Fibroblast of pulmonary artery (primary cell): ENCODE measurements at regions not wholly inside any gene's neighbourhood (a gene's known extent, or its start where the extent isn't known, plus 50 kb on each side); places are given as distances from the start of the nearest gene placed in this dataset.
"Not testable (repeated sequence)": the region's sequence is repeated elsewhere in the genome, so short reads cannot be mapped to it uniquely, and the experiment has no call there.

ENCODE experiments used
- DNase-seq: peaks from one replicate; pipeline ENCODE4 v3.0.0-alpha.2; 2010; ENCODE audit warnings: low read depth
- H3K4me3 ChIP-seq: replicated peaks from 2 replicates; pipeline ENCODE4 v1.5.1; 2011; ENCODE audit warnings: low read depth, mild to moderate bottlenecking, control low read depth, low read length, moderate library complexity
- TF ChIP-seq, protein P1 (sequence below): IDR thresholded peaks from 2 replicates; pipeline ENCODE4 v1.5.1; 2011; ENCODE audit warnings: mild to moderate bottlenecking, control low read depth, low read length, inconsistent platforms; ENCODE audit errors: missing control alignments

GRCh38 chr18:22572341-22572740 is 154.6 kb upstream of the CTAGE1 start:
- no peak for DNase-seq
- no peak overlapping the region for H3K4me3 ChIP-seq
- TF ChIP-seq, protein P1, sequence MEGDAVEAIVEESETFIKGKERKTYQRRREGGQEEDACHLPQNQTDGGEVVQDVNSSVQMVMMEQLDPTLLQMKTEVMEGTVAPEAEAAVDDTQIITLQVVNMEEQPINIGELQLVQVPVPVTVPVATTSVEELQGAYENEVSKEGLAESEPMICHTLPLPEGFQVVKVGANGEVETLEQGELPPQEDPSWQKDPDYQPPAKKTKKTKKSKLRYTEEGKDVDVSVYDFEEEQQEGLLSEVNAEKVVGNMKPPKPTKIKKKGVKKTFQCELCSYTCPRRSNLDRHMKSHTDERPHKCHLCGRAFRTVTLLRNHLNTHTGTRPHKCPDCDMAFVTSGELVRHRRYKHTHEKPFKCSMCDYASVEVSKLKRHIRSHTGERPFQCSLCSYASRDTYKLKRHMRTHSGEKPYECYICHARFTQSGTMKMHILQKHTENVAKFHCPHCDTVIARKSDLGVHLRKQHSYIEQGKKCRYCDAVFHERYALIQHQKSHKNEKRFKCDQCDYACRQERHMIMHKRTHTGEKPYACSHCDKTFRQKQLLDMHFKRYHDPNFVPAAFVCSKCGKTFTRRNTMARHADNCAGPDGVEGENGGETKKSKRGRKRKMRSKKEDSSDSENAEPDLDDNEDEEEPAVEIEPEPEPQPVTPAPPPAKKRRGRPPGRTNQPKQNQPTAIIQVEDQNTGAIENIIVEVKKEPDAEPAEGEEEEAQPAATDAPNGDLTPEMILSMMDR = no peak

- no peak for DNase-seq
- H3K4me3 ChIP-seq = no peak overlapping the region
- TF ChIP-seq, protein P1 = no peak
Observed at GRCh38 chr18:22579271-22579670, 161.6 kb upstream of the CTAGE1 start.

DNA sequence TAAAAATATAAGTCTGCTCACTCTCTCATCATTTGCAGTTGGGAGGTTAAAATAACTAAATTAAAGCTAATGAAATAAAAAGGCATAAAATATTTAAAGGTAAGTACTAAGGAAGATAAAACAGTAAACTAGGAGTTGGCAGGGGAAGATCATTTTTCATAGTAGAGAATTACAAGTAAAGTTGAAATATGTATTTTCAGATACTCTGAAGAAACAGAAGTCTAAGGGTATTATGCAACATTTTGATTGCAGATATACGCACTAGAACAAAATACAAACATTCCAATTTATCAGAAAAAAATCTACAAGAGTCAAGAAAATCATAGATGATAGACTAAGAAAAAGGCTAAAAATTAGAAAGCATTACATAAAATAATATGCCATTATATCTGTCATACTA is 167.6 kb upstream of the CTAGE1 start:
- TF ChIP-seq, protein P1 = no peak
- H3K4me3 ChIP-seq = no peak overlapping the region
- no peak for DNase-seq

- DNase-seq = no peak
- TF ChIP-seq, protein P1 = no peak
- H3K4me3 ChIP-seq = no peak overlapping the region
Observed at GRCh38 chr18:22585821-22586220, 168.1 kb upstream of the CTAGE1 start.

DNA sequence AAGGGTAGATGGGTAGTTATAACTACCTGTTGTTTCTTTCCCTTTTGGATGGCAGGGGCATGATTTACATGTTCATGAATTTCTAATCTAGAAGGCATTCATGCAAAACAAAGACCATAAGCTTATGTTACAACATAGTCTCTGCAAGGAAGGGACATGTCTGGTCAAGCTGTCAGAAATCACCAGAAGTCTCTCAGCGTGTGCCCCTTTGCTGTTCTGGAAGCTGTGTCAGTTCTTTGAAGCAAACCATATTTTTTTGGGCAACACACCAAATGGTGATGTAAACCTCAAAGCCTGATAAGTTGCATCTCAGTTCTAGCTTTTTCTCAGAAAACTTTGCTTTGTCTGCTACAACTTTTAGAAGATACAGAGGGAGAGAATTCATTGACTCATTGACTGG is 173.5 kb upstream of the CTAGE1 start:
- TF ChIP-seq, protein P1 = no peak
- peak; percentile 91 for DNase-seq
- no peak overlapping the region for H3K4me3 ChIP-seq

DNA sequence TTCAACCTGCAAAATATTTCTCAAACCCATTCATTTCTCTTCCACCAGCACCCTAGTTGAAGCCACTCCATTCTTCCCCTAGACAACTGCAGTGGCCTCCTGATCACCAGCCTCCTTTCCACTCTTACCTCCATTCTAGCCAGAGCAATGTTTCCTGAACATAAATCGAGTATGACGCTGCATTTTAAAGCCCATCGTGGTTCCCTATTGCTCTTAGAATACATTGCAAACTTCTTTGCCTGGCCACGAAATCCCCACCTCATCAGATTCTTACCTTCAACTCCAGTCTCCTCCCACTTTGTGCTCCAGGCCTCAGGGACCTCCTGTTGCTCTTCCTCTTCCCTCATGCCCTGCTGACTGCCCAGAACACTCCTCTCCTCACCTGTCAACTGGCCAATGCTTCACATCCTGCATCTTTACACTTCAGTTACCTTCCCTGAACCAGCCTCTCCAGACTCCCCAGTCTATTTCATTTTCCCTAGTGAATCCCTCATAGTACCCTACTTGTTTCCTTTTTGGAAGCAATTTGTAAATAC is 176.5 kb upstream of the CTAGE1 start:
- TF ChIP-seq, protein P1 = no peak
- DNase-seq = no peak
- no peak overlapping the region for H3K4me3 ChIP-seq

GRCh38 chr18:22601481-22601880 is 183.8 kb upstream of the CTAGE1 start:
- no peak for DNase-seq
- TF ChIP-seq, protein P1 = no peak
- no peak overlapping the region for H3K4me3 ChIP-seq

DNA sequence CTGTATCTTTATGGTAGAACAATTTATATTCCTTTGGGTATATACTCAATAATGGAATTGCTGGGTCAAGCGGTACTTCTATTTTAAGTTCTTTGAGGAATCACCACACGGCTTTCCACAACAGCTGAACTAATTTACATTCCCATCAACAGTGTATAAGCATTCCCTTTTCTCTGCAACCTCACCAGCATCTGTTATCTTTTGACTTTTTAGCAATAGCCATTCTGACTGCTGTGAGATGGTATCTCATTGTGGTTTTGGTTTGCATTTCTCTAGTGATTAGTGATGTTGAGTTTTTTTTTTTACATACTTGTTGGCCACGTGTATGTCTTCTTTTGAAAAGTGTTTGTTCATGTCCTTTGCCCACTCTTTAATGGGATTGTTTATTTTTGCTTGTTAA is 184.7 kb upstream of the CTAGE1 start:
- peak; percentile 35 for DNase-seq
- not testable (repeated sequence) for H3K4me3 ChIP-seq
